GM21529 (cell line): ENCODE measurements at regions not wholly inside any gene's neighbourhood (a gene's known extent, or its start where the extent isn't known, plus 50 kb on each side); places are given as distances from the start of the nearest gene placed in this dataset.

ENCODE experiments used
- ATAC-seq: cut with Tn5 transposase; IDR thresholded peaks from one replicate; pipeline ENCODE4 v1.9.1; 2021; ENCODE audit not compliant: unreplicated experiment

DNA sequence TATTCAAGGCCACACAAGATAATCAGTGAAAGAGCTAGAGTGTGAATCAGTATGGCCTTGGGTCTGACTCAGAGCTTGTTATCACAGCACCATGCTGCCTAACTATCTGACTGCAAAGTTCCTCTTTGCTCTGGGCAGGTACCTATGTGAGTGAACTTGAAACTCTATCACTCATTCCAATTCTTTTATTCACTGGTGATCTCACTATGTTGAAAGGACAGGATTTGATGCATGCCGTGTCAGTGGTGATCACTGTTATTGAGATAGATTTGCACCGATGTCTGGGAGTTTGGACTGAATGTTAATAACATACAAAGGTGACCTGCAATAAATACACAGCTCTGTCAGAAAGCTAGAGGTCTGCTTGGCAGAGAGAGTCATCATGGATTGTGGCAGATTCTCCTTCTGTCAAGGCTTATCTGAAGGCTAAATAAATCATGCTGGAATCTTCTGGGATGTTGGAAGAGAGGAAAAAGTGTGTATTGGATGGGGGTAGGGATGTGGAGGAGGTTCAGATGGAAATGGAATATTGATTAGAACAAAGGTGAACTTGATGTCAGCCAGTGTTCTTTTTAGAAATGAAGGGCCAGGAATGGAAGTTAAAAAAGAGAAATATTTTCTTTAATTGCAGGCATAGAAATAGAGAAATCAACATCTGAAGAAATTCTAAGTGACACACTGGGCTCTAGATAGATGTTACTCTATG lies 91.8 kb upstream of the TNC start:
- ATAC-seq: peak; percentile 53

DNA sequence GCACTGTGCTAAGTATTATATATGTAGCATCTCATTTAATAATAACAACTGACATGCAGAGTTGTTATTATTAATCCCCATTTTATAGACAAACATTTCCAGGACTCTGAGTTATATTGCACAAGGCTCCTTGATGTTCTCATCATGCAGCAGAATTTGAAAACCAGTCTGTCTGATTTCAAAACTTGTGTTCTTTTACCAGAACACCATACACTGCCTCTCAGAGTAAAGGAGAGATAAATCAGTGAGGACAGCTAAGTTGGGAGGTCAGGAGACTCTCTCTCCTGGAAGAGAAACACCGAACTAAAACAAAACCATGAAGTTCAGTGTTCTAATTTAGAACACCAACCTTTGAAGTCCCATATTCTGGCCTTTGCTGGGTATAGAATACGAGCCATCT lies 92.7 kb upstream of the TNC start:
- no peak for ATAC-seq

DNA sequence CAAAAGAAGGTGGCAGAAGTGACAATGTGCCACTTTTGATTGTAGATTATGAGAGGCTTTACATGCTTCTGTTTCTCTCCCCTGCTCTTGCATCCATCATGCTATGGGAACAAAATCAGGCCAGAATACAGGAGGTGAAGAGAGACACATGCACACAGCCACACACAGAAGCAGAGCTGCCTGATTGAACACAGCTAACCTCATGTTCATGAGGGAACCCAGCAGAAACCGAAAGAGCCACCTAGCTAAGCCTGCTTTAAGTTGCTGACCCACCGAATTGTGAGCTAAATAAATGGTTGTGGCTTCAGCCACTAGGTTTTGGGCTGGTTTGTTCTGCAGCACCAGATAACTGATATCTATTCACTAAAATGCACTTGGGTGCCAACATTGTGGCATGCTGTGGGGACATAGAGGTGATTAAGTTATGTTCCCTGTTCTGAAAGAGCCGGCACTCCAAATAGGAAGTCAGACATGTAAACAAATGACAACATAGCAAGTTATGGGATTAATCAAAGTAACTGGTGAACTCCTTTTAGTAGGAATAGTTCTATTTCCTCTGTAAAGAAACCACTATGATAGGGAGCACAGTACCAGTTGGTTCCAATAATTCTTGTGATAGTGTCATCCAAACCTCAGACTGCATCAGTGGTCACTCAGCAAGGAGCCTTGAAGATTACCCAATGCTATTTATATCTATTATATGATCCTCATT lies 93.6 kb upstream of the TNC start:
- peak; percentile 60 for ATAC-seq

DNA sequence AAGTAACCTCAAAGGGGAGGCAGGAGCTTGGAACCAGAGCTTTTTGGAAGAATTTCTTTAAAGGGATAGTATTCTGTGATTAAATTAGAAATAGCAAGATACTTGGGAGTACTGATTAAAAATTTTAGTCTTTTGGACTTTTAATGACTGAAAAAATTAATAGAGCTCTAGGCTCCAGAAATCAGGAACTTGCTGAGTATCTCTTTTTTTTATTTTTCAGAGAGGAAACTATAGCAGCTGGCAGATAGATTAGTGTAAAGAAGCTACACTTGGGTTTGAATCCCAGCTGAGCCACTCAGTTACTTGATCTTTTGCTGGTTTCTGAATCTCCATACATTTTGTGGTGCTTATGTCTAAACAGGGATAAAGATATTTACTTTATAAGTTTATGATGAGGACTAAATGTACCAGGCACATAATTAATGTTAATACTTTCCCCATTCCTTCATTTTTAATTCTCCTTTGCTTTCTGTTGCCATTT lies 94.2 kb upstream of the TNC start:
- ATAC-seq: no peak

DNA sequence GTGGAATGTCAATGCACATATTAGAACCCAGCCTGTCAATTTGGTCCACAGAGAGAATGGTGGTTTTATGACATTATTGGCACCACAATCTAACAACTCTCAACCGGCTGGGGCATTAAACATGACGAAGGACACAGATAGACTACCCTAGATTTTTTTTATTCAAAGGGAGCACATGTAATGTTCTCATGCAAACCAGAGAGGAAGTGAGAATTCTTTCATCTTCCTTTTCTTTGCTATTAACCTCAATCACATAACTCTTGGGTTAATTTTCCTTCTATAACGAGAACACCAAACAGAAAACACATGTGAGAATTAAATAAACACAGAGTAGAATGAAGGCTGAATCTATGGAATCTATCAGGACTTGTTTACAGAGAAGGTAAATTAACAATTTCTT lies 94.9 kb upstream of the TNC start:
- peak; percentile 39 for ATAC-seq

DNA sequence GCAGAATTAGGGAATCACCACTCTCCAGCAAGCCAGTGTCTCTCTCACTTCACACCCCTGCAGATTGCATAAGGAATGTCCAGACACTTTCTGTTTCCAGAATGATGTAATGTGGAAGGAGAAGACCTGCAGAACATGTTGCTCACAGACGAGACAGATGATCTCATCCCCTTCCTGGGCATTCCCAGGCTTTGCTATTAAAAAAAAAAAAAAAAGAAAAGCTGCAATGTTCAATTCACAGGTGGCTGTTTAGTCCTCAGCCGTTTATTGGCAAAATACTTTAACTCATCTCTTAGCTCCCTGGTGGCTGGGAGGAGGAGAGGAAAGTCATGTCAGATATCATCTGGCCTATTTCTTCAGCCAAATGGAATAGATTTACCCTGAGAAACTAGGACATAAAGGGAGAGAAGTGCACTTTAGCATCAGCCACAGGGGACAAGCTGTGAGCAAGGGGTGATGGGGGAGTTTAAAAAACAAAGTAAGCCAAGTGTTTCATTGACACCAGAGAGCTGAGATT lies 95.9 kb upstream of the TNC start:
- no peak for ATAC-seq

DNA sequence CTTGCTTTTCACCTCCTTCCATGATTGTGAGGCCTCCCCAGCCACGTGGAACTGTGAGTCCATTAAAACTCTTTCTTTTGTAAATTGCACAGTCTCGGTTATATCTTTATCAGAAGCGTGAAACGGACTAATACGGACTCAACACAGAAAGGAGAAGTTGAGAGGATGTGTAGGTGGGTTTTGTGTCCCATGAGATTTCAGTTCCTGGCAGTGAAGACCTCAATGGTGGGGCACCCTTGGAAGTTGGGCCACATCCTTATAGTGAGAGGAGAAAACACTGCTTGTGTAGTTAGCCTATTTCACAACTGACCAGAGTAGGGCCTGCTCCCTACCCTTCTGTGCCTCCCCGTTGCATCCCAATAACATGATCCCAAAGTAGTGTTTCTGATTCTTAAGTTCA lies 98.9 kb upstream of the TNC start:
- ATAC-seq: no peak

DNA sequence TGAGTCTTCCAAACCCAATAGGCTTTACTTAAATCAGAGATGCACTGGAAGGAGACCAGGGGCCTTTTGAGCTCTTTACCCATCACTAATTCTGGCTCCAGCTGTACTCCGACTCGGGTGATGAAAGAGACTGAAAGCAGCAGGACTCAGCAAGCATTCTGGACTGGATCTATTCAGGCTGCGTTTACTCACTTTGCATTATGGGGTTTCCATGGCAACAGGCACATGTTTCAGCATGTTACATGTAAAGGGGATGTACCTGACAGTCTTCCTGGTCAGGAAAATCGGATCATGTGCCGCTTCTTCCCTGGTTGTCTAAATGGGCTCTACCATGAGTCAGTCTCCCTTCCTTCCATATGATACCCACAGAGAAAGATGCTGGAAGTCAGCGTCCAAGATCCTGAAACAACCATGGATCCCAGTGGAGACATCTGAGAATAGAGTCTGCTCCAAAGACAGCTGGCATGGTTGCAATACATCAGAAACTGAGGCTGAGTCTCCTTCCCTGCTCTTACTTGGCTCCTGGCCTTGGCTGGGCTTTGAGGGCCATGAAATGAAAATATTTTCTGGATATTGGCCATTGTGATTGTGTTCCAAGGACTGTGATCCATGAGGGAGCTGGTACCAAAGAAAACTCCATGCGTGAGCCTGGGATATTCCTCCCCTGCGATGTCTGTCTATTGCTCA lies 102.5 kb upstream of the TNC start:
- no peak for ATAC-seq

DNA sequence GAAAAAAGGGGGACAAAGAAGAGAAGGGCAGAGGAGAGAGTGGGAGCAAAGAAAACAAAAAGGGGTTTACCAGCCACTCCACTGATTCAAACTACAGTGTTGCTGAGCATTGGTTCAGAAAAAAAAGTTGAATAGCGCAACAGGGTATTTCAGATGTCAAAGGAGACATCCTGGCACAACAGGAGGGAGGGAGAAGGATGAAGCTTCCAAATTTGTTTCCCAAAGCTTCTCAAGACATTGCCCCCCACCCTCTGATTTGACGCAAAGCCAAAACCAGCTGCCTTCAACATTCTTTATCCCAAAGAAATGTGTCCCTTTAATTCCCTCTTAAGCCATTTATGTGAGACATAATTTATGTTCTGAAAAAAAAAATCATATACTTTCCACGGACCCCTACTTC lies 105.5 kb upstream of the TNC start:
- ATAC-seq: no peak

DNA sequence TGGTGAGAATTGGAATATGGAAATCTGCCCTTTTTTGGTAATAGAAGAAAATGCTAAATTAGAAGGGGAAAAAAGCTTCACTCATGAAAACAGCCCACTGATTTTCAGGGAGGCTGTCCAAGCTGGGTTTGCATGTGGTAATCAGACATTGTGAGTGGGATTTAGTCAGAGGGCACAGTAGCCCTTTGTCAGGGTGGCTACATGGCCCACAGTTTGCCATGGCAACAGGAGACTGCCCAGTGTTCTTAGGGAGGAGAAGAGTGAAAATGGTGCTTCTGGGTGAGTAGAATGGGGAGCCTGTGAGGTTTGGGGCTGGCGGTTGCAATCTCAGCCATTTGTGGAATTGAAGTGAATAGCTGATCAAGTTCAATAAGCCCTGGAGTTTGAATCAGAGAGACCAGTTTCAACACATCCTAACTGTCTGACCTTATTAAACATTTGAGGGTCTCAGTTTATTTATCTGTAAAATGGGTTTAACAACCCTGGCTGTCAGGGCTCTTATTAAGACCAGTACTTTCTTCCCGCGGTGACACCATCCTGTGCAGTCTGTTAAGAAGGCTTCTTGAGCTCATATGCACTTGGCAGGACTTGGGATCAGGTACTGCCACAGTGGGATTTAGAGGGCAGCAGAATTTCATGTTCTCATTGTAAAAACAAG lies 107.6 kb upstream of the TNC start:
- ATAC-seq: no peak

DNA sequence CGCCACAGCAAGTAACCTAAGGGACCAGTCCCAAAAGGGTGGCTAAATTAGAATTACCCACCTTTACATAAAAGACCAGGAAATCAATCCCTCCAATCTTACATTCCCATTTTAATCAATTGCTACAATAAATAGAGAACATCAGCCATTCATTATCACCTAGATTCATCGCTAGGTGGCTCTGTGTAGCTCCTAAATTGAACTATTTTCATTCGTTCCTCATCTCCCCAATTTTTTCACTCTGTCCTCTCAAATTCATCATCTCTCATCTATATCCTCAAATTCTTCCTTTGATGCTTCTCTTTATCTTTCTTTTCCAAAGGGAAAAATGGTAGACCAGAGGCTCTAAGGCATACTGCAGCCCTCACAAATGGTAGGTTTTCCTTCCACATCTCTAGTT lies 108.2 kb upstream of the TNC start:
- ATAC-seq: no peak

DNA sequence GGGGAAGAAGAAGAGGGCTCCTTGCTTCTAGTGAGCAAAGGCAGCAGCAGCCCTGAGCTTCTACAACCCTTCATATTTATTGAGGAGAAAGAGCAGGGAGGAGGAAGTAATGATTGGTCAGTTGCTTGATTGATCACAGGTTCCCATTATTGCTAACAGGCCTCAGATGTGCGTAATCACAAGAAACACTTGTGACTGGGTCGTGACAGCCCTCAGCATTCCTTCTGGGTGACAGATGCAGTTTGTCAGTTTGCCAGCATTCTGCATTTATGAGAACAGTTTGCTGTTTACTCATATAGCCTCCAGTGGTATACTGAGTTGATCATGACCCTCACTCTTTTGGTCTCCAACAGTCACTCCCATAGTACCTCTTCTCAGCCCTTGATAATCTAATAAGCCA lies 111.5 kb upstream of the TNC start:
- no peak for ATAC-seq

DNA sequence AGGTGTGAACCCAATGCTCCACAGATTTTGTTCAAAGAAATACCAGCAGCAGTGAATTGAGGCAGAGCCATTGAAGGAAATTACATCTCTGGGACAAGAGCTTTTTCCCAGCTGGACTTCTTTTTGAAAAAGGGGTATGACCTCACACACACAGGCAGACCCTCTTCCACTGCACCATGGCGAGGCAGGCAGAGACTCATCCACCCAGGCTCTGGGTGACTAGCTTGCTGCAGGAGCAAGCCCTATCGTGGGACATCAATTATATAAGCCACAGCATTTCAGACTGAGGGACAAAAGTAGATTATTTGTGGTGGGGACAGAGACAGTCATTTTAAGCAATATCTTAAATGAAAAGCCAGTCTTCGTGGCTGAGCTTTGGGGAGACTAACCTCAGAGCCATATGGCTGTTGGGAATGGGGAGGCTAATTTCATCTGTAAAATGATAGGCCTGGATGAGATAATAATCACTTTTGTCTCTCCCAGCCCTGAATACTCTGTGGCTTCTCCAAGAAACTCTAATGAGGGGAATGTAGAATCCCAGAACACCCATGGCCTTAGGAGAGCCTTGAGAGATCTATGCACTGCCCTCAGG lies 113.1 kb upstream of the TNC start:
- ATAC-seq: no peak

DNA sequence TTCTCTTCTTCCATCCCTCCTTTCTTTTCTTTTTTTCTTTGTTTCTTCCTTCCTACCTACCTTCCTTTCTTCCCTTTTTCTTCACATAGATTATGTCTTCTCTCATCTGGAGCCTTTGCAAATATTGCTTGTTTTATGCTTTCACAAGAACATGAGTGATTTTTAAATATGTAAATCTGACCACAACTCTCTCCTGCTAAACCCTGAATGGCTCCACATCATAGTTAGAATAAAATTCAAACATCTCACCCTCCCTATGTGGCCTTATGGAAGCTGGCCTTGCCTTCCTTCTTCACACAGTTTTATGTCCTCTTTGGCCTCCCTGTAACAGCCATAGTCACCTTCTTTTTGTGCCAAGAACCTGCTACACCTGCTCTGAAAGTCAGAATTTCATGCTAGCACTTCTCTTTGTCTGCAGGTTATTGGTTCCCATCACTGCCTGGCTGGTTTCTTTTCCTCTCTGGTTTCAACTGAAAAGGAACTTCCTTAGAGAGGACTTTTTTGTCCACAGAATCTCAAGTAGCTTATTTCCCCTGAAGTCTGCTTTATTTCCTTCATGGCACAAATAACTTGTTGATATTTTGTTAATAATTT lies 114.3 kb upstream of the TNC start:
- ATAC-seq: no peak

DNA sequence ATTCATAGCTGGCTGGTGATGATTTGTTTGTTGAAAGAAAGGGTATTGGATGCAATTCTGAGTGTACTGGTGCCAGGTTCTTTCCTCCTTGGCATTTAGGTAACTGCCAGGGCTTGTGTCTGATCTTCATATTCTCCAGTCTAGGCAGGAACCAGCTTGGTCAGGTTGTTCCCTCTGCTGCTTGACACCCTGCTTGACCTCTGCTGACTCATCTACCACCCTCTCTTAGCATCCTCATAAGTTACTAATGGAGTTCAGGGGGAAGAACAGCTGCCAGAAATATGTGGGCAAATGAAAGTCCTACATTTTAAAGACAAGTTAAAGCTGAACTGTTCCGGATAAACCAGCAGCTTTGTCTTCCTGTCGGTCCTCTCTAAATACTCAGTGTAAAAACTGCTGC lies 116.1 kb upstream of the TNC start:
- no peak for ATAC-seq

DNA sequence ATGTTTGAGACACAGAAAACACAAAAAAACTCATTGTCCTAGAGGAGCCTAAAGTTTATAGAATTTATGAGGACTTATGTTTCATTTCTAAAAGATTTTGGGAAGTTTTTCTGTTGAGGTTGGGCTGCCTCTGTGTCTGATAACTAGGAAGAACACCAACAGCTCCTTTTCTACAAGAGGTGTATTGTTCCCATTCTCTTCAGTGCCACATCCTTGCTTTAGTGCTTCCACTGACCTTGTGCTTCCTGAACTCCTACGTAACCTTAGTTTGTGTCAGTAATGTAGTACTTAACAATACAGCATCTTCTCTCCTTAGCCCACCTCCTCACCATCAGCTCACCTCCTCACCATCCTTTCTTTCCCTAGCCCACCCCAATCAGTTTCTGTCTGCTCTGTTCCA lies 117.3 kb upstream of the TNC start:
- ATAC-seq: no peak

DNA sequence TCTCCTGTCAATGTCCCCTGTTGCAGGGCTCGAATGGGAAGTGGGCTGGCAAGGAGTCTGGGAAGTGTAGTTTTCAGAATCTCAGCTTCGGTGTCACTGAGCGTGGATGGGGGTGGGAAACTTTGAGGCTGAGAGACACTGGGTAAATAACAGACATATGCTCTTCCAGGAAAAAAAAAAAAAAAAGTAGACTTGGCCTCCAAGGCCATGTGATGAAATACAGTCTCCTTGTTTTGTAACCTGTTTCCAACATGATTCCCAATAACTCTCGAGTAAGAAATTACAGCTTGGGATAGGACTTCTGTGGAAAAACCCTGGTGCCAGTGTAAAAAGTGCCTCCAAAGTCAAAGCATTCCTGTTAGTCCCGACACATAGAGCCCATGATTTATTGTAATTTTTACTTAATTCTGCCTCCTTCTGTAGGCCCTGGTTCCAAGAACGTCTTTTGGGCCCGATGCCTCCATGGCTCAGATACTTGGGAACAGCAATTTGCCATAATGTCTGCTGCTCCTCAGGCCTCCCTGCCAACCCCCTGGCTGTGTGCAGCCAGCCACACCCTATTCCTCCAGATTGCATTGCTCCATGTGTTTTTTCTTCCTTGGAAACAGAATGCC lies 119.5 kb upstream of the TNC start:
- no peak for ATAC-seq

DNA sequence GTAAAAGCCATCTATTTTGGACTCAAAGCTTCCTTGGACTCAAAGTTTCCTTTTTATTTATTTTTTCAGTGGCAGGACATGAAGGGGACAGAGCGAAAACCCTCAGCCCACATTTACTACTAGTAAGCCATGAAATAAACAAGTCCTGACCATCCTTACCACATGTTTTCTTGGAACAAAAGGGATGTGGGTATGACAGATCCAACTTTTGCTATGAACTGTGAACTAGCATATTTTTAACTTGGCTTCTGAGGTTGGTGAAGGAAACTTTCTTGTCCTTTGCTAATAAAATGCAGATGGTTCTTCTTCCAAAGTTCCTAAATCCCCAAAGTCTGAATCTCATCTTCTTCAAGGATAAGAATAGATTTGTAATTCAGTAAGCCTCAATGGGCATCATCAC lies 122.7 kb upstream of the TNC start:
- ATAC-seq: no peak

DNA sequence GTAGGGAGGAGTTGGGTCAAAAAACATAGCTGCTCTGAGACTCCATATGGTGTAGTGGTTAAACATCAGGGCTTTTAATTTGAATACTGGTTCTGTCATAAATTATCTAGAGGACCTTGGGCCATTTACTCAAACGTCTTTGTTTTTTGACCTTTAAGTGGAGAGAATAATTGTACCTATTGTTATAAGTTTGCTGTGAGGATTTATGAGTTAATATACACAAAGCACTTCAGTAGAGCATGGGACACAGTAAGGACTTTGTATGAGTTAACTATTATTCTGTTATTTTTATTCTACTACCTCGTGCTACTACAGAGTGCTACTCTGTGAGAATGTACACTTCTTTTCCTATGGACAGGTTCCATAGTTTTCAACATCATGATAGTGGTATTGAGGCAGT lies 123.7 kb upstream of the TNC start:
- no peak for ATAC-seq

DNA sequence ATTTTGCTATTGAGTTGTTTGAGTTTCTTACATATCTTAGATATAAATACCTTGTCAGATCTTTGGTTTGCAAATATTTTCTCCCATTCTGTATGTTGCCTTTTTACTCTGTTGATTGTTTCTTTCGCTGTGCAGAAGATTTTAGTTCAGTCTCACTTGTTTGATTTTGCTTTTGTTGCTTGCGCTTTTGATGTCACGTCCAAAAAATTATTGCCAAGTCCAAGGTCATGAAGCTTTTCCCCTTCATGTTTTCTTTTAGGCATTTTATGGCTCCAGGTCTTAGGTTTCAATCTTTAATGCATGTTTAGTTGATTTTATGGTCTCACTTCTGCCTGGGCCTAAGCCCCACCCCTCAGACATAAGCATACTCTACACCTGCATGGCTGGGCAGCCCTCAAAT lies 131.5 kb upstream of the TNC start:
- no peak for ATAC-seq
